ENCODE measurements at regions not wholly inside any gene's neighbourhood (a gene's known extent, or its start where the extent isn't known, plus 50 kb on each side); places are given as distances from the start of the nearest gene placed in this dataset.

GRCh38 chr5:57900381-57900944 lies 417.9 kb upstream of the ACTBL2 start:
- TF ChIP-seq CTCF (IDR thresholded peaks at IDR 0.05; ENCODE audit: low read length) = no peak
- TF ChIP-seq EZH2 (IDR thresholded peaks at IDR 0.05; ENCODE audit: borderline replicate concordance, low read length) = no peak
